OCI-LY1 (cell line): ENCODE measurements at regions not wholly inside any gene's neighbourhood (a gene's known extent, or its start where the extent isn't known, plus 50 kb on each side); places are given as distances from the start of the nearest gene placed in this dataset.

ENCODE experiments used
- H2AFZ ChIP-seq: fragments of 200-600 bp; sonication (generic), shearing (Covaris generic); 2 replicates; pipeline ENCODE4 v1.6.0; 2014; ENCODE audit warnings: antibody characterized with exemption, mild to moderate bottlenecking, low read length
- H3F3A ChIP-seq: fragments of 200-600 bp; sonication (generic), shearing (Covaris generic); 2 replicates; pipeline ENCODE4 v1.6.0; 2014; ENCODE audit warnings: mild to moderate bottlenecking, antibody characterized with exemption, low read length, moderate library complexity; ENCODE audit not compliant: insufficient read depth
- H3K27ac ChIP-seq: fragments of 200-600 bp; sonication (generic); 2 replicates; pipeline ENCODE4 v1.5.1; 2014; ENCODE audit warnings: low read length, mixed run types, mild to moderate bottlenecking, low read depth; ENCODE audit not compliant: poor library complexity, severe bottlenecking
- H3K27me3 ChIP-seq: fragments of 200-600 bp; sonication (generic); 2 replicates; pipeline ENCODE4 v1.6.0; 2014; ENCODE audit warnings: antibody characterized with exemption, mild to moderate bottlenecking, low read length, moderate library complexity; ENCODE audit not compliant: insufficient read depth
- H3K36me3 ChIP-seq: fragments of 200-600 bp; sonication (generic); 2 replicates; pipeline ENCODE4 v1.6.1; 2014; ENCODE audit warnings: mild to moderate bottlenecking, antibody characterized with exemption, low read length, moderate library complexity, mixed read lengths; ENCODE audit not compliant: insufficient read depth
- H3K4me1 ChIP-seq: fragments of 200-600 bp; sonication (generic); 2 replicates; pipeline ENCODE4 v1.5.1; 2014; ENCODE audit warnings: mild to moderate bottlenecking, low read length, moderate library complexity; ENCODE audit not compliant: insufficient read depth, severe bottlenecking
- H3K4me2 ChIP-seq: fragments of 200-600 bp; sonication (generic), shearing (Covaris generic); 2 replicates; pipeline ENCODE4 v1.6.1; 2014; ENCODE audit warnings: low read length
- H3K4me3 ChIP-seq: fragments of 200-600 bp; sonication (generic); 2 replicates; pipeline ENCODE4 v1.5.1; 2014; ENCODE audit warnings: low read length, low read depth, mild to moderate bottlenecking, mixed read lengths; ENCODE audit not compliant: poor library complexity, severe bottlenecking
- H3K79me2 ChIP-seq: fragments of 200-600 bp; shearing (Covaris generic); 2 replicates; pipeline ENCODE4 v1.6.1; 2016; ENCODE audit warnings: mixed run types, low read length, mixed read lengths; ENCODE audit not compliant: insufficient read depth
- H3K9ac ChIP-seq: fragments of 200-600 bp; sonication (generic), shearing (Covaris generic); 2 replicates; pipeline ENCODE4 v1.6.1; 2014; ENCODE audit warnings: mild to moderate bottlenecking, low read length, mixed read lengths
- H3K9me2 ChIP-seq: fragments of 200-600 bp; sonication (generic), shearing (Covaris generic); 2 replicates; pipeline ENCODE4 v1.6.1; 2014; ENCODE audit warnings: low read depth, mild to moderate bottlenecking, low read length, mixed read lengths
- H3K9me3 ChIP-seq: fragments of 200-600 bp; shearing (Covaris generic); 2 replicates; pipeline ENCODE4 v1.6.1; 2014; ENCODE audit warnings: low read length, mixed read lengths
- H4K20me1 ChIP-seq: fragments of 200-600 bp; sonication (generic), shearing (Covaris generic); 2 replicates; pipeline ENCODE4 v1.6.0; 2016; ENCODE audit warnings: mild to moderate bottlenecking, low read length; ENCODE audit not compliant: insufficient read depth
- CTCF ChIP-seq: fragments of 200-600 bp; sonication (generic), shearing (Covaris generic); IDR thresholded peaks from 2 replicates; pipeline ENCODE4 v1.5.1; 2017; ENCODE audit warnings: mild to moderate bottlenecking, antibody characterized with exemption, low read length, moderate library complexity, mixed read lengths
- EZH2 ChIP-seq: fragments of 200-600 bp; sonication (generic), shearing (Covaris generic); IDR thresholded peaks from 2 replicates; pipeline ENCODE4 v1.8.0; 2017; ENCODE audit warnings: borderline replicate concordance, mixed run types, mild to moderate bottlenecking, antibody characterized with exemption, low read length, moderate library complexity, mixed read lengths

DNA sequence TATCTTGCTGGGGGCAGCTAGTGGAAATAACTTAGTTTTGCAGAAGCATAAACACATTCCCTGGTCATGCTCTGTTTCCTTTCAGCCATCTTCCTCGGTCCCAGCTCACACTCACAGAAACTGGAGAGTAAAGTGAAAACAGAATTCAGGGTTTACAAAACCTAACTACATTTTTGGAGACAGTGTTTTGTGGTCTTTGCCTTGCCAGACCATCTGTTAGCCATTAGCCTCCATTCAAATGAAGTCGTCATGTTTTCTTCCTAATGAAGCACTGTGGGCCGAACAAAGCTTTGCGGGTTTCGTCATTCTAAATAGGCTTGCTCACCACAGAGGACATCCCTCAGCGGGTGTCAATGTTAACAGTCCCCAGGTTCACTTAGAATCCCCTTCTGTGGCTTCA is 214.6 kb upstream of the TMEM72 start:
- Histone ChIP-seq H3K27me3 (no peaks in the 10 kb centered on the region), H3K9me2 (no peaks in the 10 kb centered on the region), H3K4me2 (no peak overlapping the region), H3K79me2 (no peaks in the 10 kb centered on the region), H3K36me3 (no peaks in the 10 kb centered on the region), H3K4me3 (no peak overlapping the region), H4K20me1 (no peaks in the 10 kb centered on the region), H3K27ac (no peak overlapping the region), H3K4me1 (no peaks in the 10 kb centered on the region), H2AFZ (no peak overlapping the region), H3F3A (no peaks in the 10 kb centered on the region), H3K9ac (no peak overlapping the region), H3K9me3 (no peaks in the 10 kb centered on the region)
- TF ChIP-seq CTCF, result no peak
- no peak for TF ChIP-seq EZH2

GRCh38 chr10:44697116-44697515 is 214.0 kb upstream of the TMEM72 start:
- H3K36me3 ChIP-seq, result no peaks in the 10 kb centered on the region
- H3K9ac ChIP-seq, result no peak overlapping the region
- H3K9me2 ChIP-seq, result no peaks in the 10 kb centered on the region
- no peaks in the 10 kb centered on the region for H3K4me1 ChIP-seq
- no peaks in the 10 kb centered on the region for H3K27me3 ChIP-seq
- no peaks in the 10 kb centered on the region for H3F3A ChIP-seq
- H2AFZ ChIP-seq, result no peak overlapping the region
- no peak overlapping the region for H3K4me2 ChIP-seq
- H3K4me3 ChIP-seq, result no peak overlapping the region
- no peaks in the 10 kb centered on the region for H4K20me1 ChIP-seq
- no peaks in the 10 kb centered on the region for H3K79me2 ChIP-seq
- no peak for TF ChIP-seq CTCF
- TF ChIP-seq EZH2, result no peak
- no peaks in the 10 kb centered on the region for H3K9me3 ChIP-seq
- no peak overlapping the region for H3K27ac ChIP-seq

DNA sequence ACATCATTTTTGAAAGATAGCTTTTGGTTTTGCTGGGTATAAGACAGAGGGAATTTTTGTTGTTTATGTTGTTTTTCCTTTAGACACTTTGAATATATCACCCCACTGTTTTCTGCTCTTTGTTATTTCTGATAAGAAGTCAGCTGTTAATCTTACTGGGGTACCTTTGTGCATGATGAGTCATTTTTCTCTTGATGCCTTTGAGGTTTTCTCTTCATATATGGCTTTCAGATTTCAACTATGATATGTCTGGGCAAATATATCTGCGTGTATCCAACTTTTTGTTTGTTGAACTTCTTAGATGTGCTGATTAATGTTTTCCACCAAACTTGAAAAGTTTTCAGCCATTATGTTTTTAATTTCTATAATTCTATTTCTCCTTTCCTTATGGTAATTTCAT is 208.6 kb upstream of the TMEM72 start:
- Histone ChIP-seq H3K4me1 (no peaks in the 10 kb centered on the region), H3K27ac (no peak overlapping the region), H3K4me2 (no peak overlapping the region), H2AFZ (no peak overlapping the region), H3K9ac (no peak overlapping the region), H3K9me2 (no peaks in the 10 kb centered on the region), H3K9me3 (no peaks in the 10 kb centered on the region), H3K36me3 (no peaks in the 10 kb centered on the region), H3K27me3 (no peaks in the 10 kb centered on the region; the same call in 1 of the 2 replicates), H3K79me2 (no peaks in the 10 kb centered on the region), H4K20me1 (no peaks in the 10 kb centered on the region), H3K4me3 (no peak overlapping the region), H3F3A (no peaks in the 10 kb centered on the region)
- TF ChIP-seq EZH2 (no peak), CTCF (no peak)
